C4-2B (cell line): ENCODE measurements at regions not wholly inside any gene's neighbourhood (a gene's known extent, or its start where the extent isn't known, plus 50 kb on each side); places are given as distances from the start of the nearest gene placed in this dataset.

Experiments used
- ZFX ChIP-seq: fragments of 450-650 bp; IDR thresholded peaks from 2 replicates; pipeline ENCODE4 v1.6.1; 2017
- TF ChIP-seq, protein P1 (sequence below): fragments of 450-650 bp; conservative IDR thresholded peaks from 2 replicates; pipeline ENCODE4 v1.5.1; 2017; ENCODE audit warnings: mild to moderate bottlenecking

DNA sequence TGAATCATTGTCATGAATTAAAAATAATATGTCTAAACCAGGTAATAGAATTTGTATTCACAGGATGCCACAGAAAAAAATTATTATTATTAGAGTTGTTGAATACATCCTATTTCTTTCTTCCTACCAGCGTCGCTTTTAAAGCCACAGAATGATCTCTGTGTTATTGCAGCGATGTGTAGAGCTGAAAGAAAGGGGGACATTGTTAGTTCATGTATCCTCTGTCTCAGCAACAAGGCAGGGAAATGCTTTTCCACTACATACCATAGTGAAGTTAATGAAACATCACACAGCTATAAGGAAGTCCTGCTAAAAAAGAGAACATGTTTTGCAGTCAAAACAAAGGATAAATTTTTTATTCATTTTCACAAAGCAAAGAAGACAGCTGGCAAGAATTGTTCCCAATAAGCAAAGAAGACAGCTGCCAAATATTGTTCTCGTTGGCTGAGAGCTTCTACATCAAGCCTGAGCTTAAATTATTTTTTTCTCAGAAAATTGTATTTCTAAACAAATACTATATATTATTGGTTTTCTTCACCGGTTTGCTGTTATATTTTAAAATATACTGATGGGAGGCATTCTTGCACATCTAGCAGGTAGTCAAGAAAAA is 1234.4 kb downstream of the SUCLG1 start:
- TF ChIP-seq, protein P1, sequence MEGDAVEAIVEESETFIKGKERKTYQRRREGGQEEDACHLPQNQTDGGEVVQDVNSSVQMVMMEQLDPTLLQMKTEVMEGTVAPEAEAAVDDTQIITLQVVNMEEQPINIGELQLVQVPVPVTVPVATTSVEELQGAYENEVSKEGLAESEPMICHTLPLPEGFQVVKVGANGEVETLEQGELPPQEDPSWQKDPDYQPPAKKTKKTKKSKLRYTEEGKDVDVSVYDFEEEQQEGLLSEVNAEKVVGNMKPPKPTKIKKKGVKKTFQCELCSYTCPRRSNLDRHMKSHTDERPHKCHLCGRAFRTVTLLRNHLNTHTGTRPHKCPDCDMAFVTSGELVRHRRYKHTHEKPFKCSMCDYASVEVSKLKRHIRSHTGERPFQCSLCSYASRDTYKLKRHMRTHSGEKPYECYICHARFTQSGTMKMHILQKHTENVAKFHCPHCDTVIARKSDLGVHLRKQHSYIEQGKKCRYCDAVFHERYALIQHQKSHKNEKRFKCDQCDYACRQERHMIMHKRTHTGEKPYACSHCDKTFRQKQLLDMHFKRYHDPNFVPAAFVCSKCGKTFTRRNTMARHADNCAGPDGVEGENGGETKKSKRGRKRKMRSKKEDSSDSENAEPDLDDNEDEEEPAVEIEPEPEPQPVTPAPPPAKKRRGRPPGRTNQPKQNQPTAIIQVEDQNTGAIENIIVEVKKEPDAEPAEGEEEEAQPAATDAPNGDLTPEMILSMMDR = no peak
- TF ChIP-seq ZFX = no peak
